Activated CD4-positive, alpha-beta T cell treated with anti-CD3 and anti-CD28 coated beads for 36 hours (primary cell): ENCODE measurements at regions not wholly inside any gene's neighbourhood (a gene's known extent, or its start where the extent isn't known, plus 50 kb on each side); places are given as distances from the start of the nearest gene placed in this dataset.
"Not testable (repeated sequence)": the region's sequence is repeated elsewhere in the genome, so short reads cannot be mapped to it uniquely, and the experiment has no call there.

ENCODE experiments used
- ATAC-seq: fragments of 200-7000 bp; cut with Tn5 transposase; one replicate; pipeline ENCODE4 v1.10.0; 2021; ENCODE audit warnings: mild to moderate bottlenecking, moderate library complexity
- CTCF ChIA-PET: fragments of 350-600 bp; sonication (Branson Sonifier 250); formaldehyde crosslinking; loops from one replicate; lab custom pipeline; 2021; ENCODE audit warnings: antibody characterized with exemption; lab: Charles Lee
- POLR2A ChIA-PET: fragments of 350-600 bp; sonication (Branson Sonifier 250); formaldehyde crosslinking; loops from one replicate; lab custom pipeline; 2021; ENCODE audit warnings: antibody characterized with exemption, inconsistent platforms; lab: Charles Lee
- DNase-seq: peaks from one replicate; pipeline ENCODE4 v3.0.0-alpha.2; 2020
- H3K27ac Mint-ChIP-seq: one replicate; pipeline ENCODE4 v1.8.0; 2021; ENCODE audit warnings: mixed read lengths
- H3K27me3 Mint-ChIP-seq: one replicate; pipeline ENCODE4 v1.8.0; 2021; ENCODE audit warnings: mixed read lengths
- H3K36me3 Mint-ChIP-seq: one replicate; pipeline ENCODE4 v1.8.0; 2021; ENCODE audit warnings: low read depth, mixed read lengths
- H3K4me1 Mint-ChIP-seq: one replicate; pipeline ENCODE4 v1.8.0; 2021; ENCODE audit warnings: mixed read lengths
- H3K4me3 Mint-ChIP-seq: one replicate; pipeline ENCODE4 v1.8.0; 2021; ENCODE audit warnings: mild to moderate bottlenecking, moderate library complexity, mixed read lengths
- H3K9me3 Mint-ChIP-seq: one replicate; pipeline ENCODE4 v1.8.0; 2021; ENCODE audit warnings: low read depth, mixed read lengths
- intact Hi-C, 2 experiments: fragments of 100-400 bp; cut with DNase I in 1 of 2; cut with micrococcal nuclease in 1 of 2; formaldehyde crosslinking; loops; one replicate each; pipeline versions ENCODE4 v1.14.2 to v1.15.1; 2022 to 2024; cut with DNase I, micrococcal nuclease

- H3K4me3 Mint-ChIP-seq, result no peak overlapping the region
- ATAC-seq, result no peak
- DNase-seq, result no peak
- intact Hi-C loops, result no loop called here
- H3K27me3 Mint-ChIP-seq, result no peaks in the 10 kb centered on the region
- H3K9me3 Mint-ChIP-seq, result peaks cover 1% of the 10 kb centered on the region
- POLR2A ChIA-PET, result no interaction called here
- CTCF ChIA-PET, result interaction anchor here (0.6 to 1.6 kb wide), 5 partner anchors 14 to 225 kb away, joined by 3 to 7 read pairs (median 3); no protein-coding TSS in a partner anchor
- no peak overlapping the region for H3K27ac Mint-ChIP-seq
- peaks cover 1% of the 10 kb centered on the region for H3K4me1 Mint-ChIP-seq
- no peaks in the 10 kb centered on the region for H3K36me3 Mint-ChIP-seq
Observed at GRCh38 chr11:12058425-12059115, 50.1 kb upstream of the DKK3 start.

GRCh38 chr11:12059144-12059543 lies 50.7 kb upstream of the DKK3 start:
- H3K27ac Mint-ChIP-seq, intact Hi-C loops, H3K4me1 Mint-ChIP-seq, H3K4me3 Mint-ChIP-seq, DNase-seq, H3K9me3 Mint-ChIP-seq, ATAC-seq, H3K27me3 Mint-ChIP-seq, H3K36me3 Mint-ChIP-seq: not testable (repeated sequence)
- POLR2A ChIA-PET, result interaction anchor here (0.7 kb wide), 1 partner anchor 119 kb away, joined by 3 read pairs; no protein-coding TSS in a partner anchor
- CTCF ChIA-PET, result interaction anchor here (0.6 to 1.5 kb wide), 3 partner anchors 15 to 223 kb away, joined by 3 to 7 read pairs (median 3); no protein-coding TSS in a partner anchor

GRCh38 chr11:12060385-12060985 lies 49.9 kb upstream of the MICAL2 start:
- Mint-ChIP-seq H3K36me3 (peaks cover 1% of the 10 kb centered on the region), H3K27me3 (no peaks in the 10 kb centered on the region), H3K27ac (no peak overlapping the region), H3K4me1 (peaks cover 1% of the 10 kb centered on the region), H3K9me3 (peaks cover 4% of the 10 kb centered on the region), H3K4me3 (no peak overlapping the region)
- DNase-seq (no peak), ATAC-seq (no peak)
- intact Hi-C loops, result no loop called here
- ChIA-PET POLR2A (interaction anchor here (0.6 kb wide), 1 partner anchor 159 kb away, joined by 3 read pairs; no protein-coding TSS in a partner anchor), CTCF (interaction anchor here (0.6 to 1.7 kb wide), 8 partner anchors 13 to 1072 kb away, joined by 3 to 10 read pairs (median 5); no protein-coding TSS in a partner anchor)
